H1 (cell line): ENCODE measurements at regions not wholly inside any gene's neighbourhood (a gene's known extent, or its start where the extent isn't known, plus 50 kb on each side); places are given as distances from the start of the nearest gene placed in this dataset.

ENCODE experiments used
- CTCF ChIA-PET: fragments of 300-600 bp; sonication (Branson Sonifier 250); formaldehyde crosslinking; loops from one replicate; lab custom pipeline; 2021; ENCODE audit not compliant: partially characterized antibody; lab: Charles Lee
- POLR2A ChIA-PET: fragments of 300-600 bp; sonication (Branson Sonifier 250); formaldehyde crosslinking; loops from one replicate; lab custom pipeline; 2021; ENCODE audit warnings: inconsistent platforms; ENCODE audit not compliant: partially characterized antibody; lab: Charles Lee
- DNase-seq, 2 experiments: peaks; one replicate each; pipeline versions ENCODE4 v3.0.0 to v3.0.0-alpha.2; 2010 to 2022; ENCODE audit warnings: low spot score in 2 of 2, low read depth in 1 of 2, mixed read lengths in 1 of 2
- FAIRE-seq: peaks from 2 replicates; lab custom pipeline; 2011; peaks lifted over from hg19 to GRCh38; lab: Jason Lieb, UNC
- H2AFZ ChIP-seq: 2 replicates; pipeline ENCODE4 v1.8.1; 2012; ENCODE audit warnings: low read length, inconsistent platforms
- H2AK5ac ChIP-seq: 2 replicates; pipeline ENCODE4 v1.6.1; 2013; ENCODE audit warnings: low read depth, low read length
- H2BK120ac ChIP-seq: replicated peaks from 2 replicates; pipeline ENCODE3; 2013; ENCODE audit warnings: low read depth, low read length, inconsistent platforms
- H2BK12ac ChIP-seq: 2 replicates; pipeline ENCODE4 v1.6.1; 2013; ENCODE audit warnings: low read depth, low read length
- H2BK15ac ChIP-seq: 2 replicates; pipeline ENCODE4 v1.6.1; 2013; ENCODE audit warnings: low read length
- H2BK20ac ChIP-seq: 2 replicates; pipeline ENCODE4 v1.6.1; 2013; ENCODE audit warnings: low read length
- H2BK5ac ChIP-seq: 2 replicates; pipeline ENCODE4 v1.6.1; 2013; ENCODE audit warnings: low read depth, low read length
- H3K14ac ChIP-seq: 2 replicates; pipeline ENCODE4 v1.6.1; 2013; ENCODE audit warnings: inconsistent platforms; ENCODE audit not compliant: insufficient read length
- H3K18ac ChIP-seq: 2 replicates; pipeline ENCODE4 v1.6.1; 2013; ENCODE audit warnings: low read length; ENCODE audit errors: extremely low read depth
- H3K23ac ChIP-seq: 2 replicates; pipeline ENCODE4 v1.6.1; 2013; ENCODE audit warnings: inconsistent platforms; ENCODE audit not compliant: insufficient read length
- H3K23me2 ChIP-seq: 2 replicates; pipeline ENCODE4 v1.6.1; 2013; ENCODE audit warnings: low read depth, low read length
- H3K27ac ChIP-seq: 2 replicates; pipeline ENCODE4 v1.6.1; 2011; ENCODE audit warnings: low read depth, low read length, inconsistent platforms
- H3K27me3 ChIP-seq, 4 experiments: replicated peaks in 1 of 4; 1 replicate in 1 of 4; 2 replicates in 3 of 4; pipeline versions ENCODE4 v1.6.1 to v1.8.1; 2011 to 2013; ENCODE audit warnings: low read length in 3 of 4, mild to moderate bottlenecking in 3 of 4, inconsistent platforms in 2 of 4, mixed read lengths in 2 of 4, moderate library complexity in 1 of 4; ENCODE audit not compliant: control insufficient read depth in 3 of 4, insufficient read depth in 3 of 4; ENCODE audit errors: extremely low read depth in 1 of 4
- H3K36me3 ChIP-seq, 4 experiments: 2 replicates each; pipeline versions ENCODE4 v1.6.1 to v1.8.1; 2011 to 2013; ENCODE audit warnings: mild to moderate bottlenecking in 4 of 4, low read length in 3 of 4, moderate library complexity in 2 of 4, control low read depth in 1 of 4, inconsistent platforms in 1 of 4; ENCODE audit not compliant: insufficient read depth in 4 of 4, control insufficient read depth in 2 of 4
- H3K4ac ChIP-seq: replicated peaks from 2 replicates; pipeline ENCODE3; 2013; ENCODE audit warnings: low read length, low read depth, mixed read lengths, inconsistent platforms; ENCODE audit not compliant: insufficient read length
- H3K4me1 ChIP-seq, 4 experiments: replicated peaks in 1 of 4; 1 replicate in 1 of 4; 2 replicates in 3 of 4; pipeline versions ENCODE4 v1.6.1 to v1.8.1; 2011 to 2013; ENCODE audit warnings: low read length in 3 of 4, inconsistent platforms in 2 of 4, mixed read lengths in 1 of 4; ENCODE audit not compliant: insufficient read depth in 4 of 4, control insufficient read depth in 3 of 4
- H3K4me2 ChIP-seq, 2 experiments: 2 replicates each; pipeline versions ENCODE4 v1.6.1 to v1.8.1; 2011 to 2013; ENCODE audit warnings: low read depth in 2 of 2, low read length in 2 of 2, control low read depth in 1 of 2, inconsistent platforms in 1 of 2, mild to moderate bottlenecking in 1 of 2; ENCODE audit not compliant: insufficient read depth in 1 of 2
- H3K4me3 ChIP-seq, 4 experiments: fragments of 200-600, 300-600 bp in 1 of 4; sonication (generic), shearing (Covaris generic), sonication (Bioruptor Twin) in 1 of 4; 2 replicates each; pipeline versions ENCODE4 v1.5.1 to v1.8.1; 2011 to 2016; ENCODE audit warnings: low read length in 4 of 4, low read depth in 3 of 4, control low read depth in 2 of 4, inconsistent platforms in 2 of 4, mild to moderate bottlenecking in 2 of 4, mixed read lengths in 1 of 4, moderate library complexity in 1 of 4; ENCODE audit not compliant: insufficient read depth in 2 of 4; ENCODE audit errors: extremely low read depth in 1 of 4
- H3K56ac ChIP-seq: replicated peaks from 2 replicates; pipeline ENCODE3; 2013; ENCODE audit warnings: low read depth, mild to moderate bottlenecking, mixed read lengths, low read length, inconsistent platforms; ENCODE audit not compliant: insufficient read length
- H3K79me1 ChIP-seq: 2 replicates; pipeline ENCODE4 v1.6.1; 2013; ENCODE audit warnings: low read depth, low read length, control low read depth
- H3K79me2 ChIP-seq, 2 experiments: 2 replicates each; pipeline versions ENCODE4 v1.6.1 to v1.8.1; 2012 to 2013; ENCODE audit warnings: low read length in 2 of 2, mild to moderate bottlenecking in 2 of 2, inconsistent platforms in 1 of 2; ENCODE audit not compliant: insufficient read depth in 2 of 2, control insufficient read depth in 1 of 2
- H3K9ac ChIP-seq, 4 experiments: replicated peaks in 1 of 4; 1 replicate in 1 of 4; 2 replicates in 3 of 4; pipeline versions ENCODE4 v1.6.1 to v1.8.1; 2011 to 2013; ENCODE audit warnings: low read depth in 3 of 4, low read length in 3 of 4, control low read depth in 2 of 4, mild to moderate bottlenecking in 2 of 4, moderate library complexity in 2 of 4, inconsistent platforms in 1 of 4; ENCODE audit errors: extremely low read depth in 1 of 4
- H3K9me3 ChIP-seq, 2 experiments: 2 replicates each; pipeline versions ENCODE4 v1.6.1 to v1.8.1; 2012 to 2013; ENCODE audit warnings: mild to moderate bottlenecking in 2 of 2, moderate library complexity in 2 of 2, control low read depth in 1 of 2, inconsistent platforms in 1 of 2, low read depth in 1 of 2, low read length in 1 of 2, mixed read lengths in 1 of 2; ENCODE audit not compliant: insufficient read depth in 2 of 2
- H4K20me1 ChIP-seq, 2 experiments: replicated peaks in 1 of 2; 2 replicates each; pipeline versions ENCODE3 to v1.8.1; 2011 to 2013; ENCODE audit warnings: inconsistent platforms in 2 of 2, low read length in 2 of 2, mild to moderate bottlenecking in 1 of 2; ENCODE audit not compliant: insufficient read depth in 2 of 2, control insufficient read depth in 1 of 2
- H4K5ac ChIP-seq: 2 replicates; pipeline ENCODE4 v1.6.1; 2013; ENCODE audit warnings: low read length, low read depth, mixed read lengths, inconsistent platforms; ENCODE audit not compliant: insufficient read length
- H4K8ac ChIP-seq: 2 replicates; pipeline ENCODE4 v1.8.0; 2013; ENCODE audit warnings: mild to moderate bottlenecking, moderate library complexity, low read length, inconsistent platforms; ENCODE audit not compliant: insufficient read depth; ENCODE audit errors: extremely low read depth
- H4K91ac ChIP-seq: replicated peaks from 2 replicates; pipeline ENCODE3; 2013; ENCODE audit warnings: low read length, mixed read lengths, inconsistent platforms; ENCODE audit not compliant: insufficient read length
- ATF3 ChIP-seq: IDR thresholded peaks from 2 replicates; pipeline ENCODE4 v1.6.1; 2011; ENCODE audit warnings: low read depth, mild to moderate bottlenecking, low read length; ENCODE audit not compliant: insufficient read depth
- CHD2 ChIP-seq: IDR thresholded peaks from 2 replicates; pipeline ENCODE4 v1.6.1; 2012; ENCODE audit warnings: low read length, improper control_type of control experiment
- GTF2F1 ChIP-seq: IDR thresholded peaks from 2 replicates; pipeline ENCODE4 v1.6.1; 2012; ENCODE audit warnings: low read depth, low read length, improper control_type of control experiment, borderline replicate concordance
- JUND ChIP-seq: IDR thresholded peaks from 2 replicates; pipeline ENCODE4 v1.6.1; 2011; ENCODE audit warnings: mild to moderate bottlenecking, improper control_type of control experiment, low read length
- KDM1A ChIP-seq: fragments of 200-600, 300-600 bp; sonication (generic); IDR thresholded peaks from 2 replicates; pipeline ENCODE4 v1.7.1; 2016; ENCODE audit warnings: mild to moderate bottlenecking, low read length, borderline replicate concordance
- RBBP5 ChIP-seq: IDR thresholded peaks from 2 replicates; pipeline ENCODE4 v1.7.1; 2012; ENCODE audit warnings: low read depth, mild to moderate bottlenecking, inconsistent platforms, low read length, moderate library complexity, borderline replicate concordance
- SIRT6 ChIP-seq: IDR thresholded peaks from one replicate; pipeline ENCODE4 v1.7.1; 2012; ENCODE audit warnings: low read length, inconsistent platforms
- WGBS, 2 experiments: shearing (Covaris generic) in 1 of 2; methylation state at CpG; one replicate each; pipeline versions ENCODE4 v1.1.6 to v1.1.7; 2013 to 2015; ENCODE audit warnings: low lambda C conversion rate in 2 of 2, mixed read lengths in 2 of 2, inconsistent platforms in 1 of 2, low coverage in 1 of 2, missing lambda C conversion rate in 1 of 2; ENCODE audit not compliant: insufficient replicate concordance in 2 of 2, insufficient coverage in 1 of 2, insufficient read length in 1 of 2; ENCODE audit errors: extremely low coverage in 1 of 2, missing lambda C conversion rate in 1 of 2; 5-methylcytosine and 5-hydroxymethylcytosine counted together

DNA sequence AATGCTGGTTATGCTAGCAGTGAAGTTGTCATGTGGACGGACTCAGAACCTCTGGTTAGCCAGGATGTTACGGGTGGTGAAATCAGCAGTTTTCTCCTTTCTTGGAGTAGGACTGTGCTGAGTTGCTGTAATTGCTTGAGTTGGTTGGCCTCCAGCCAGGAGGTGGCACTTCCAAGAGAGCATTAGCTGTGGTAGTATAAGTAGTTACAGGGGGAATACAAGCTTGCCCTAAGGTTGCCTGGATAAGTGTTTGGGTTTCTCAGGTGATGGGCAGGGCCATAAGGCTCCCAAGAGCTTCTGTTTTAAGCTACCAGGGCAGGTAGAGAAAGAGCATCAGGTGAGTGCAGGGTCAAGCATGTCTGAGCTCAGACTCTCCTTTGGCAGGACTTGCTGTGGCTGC lies 103.0 kb downstream of the ZNF518B start:
- 82% methylated on average over 2 of the region's 2 CpGs; no CpG with 5 or more reads in 1 of the 2 experiments for WGBS, 2 experiments
- no peaks in the 10 kb centered on the region for H3K4me1 ChIP-seq
- POLR2A ChIA-PET, result no interaction called here
- H3K4me2 ChIP-seq, result no peak overlapping the region
- TF ChIP-seq RBBP5 (no peak), ATF3 (no peak), CHD2 (no peak), GTF2F1 (no peak), JUND (no peak), SIRT6 (no peak), KDM1A (no peak)
- no peaks in the 10 kb centered on the region for H3K9me3 ChIP-seq
- no peaks in the 10 kb centered on the region for H3K79me2 ChIP-seq
- DNase-seq (no peak), FAIRE-seq (no peak)
- no peak overlapping the region for H2AFZ ChIP-seq
- no peak overlapping the region for H2BK12ac ChIP-seq
- H3K23me2 ChIP-seq, result no peaks in the 10 kb centered on the region
- no peaks in the 10 kb centered on the region for H3K79me1 ChIP-seq
- H3K4me3 ChIP-seq, result no peak overlapping the region
- no peak overlapping the region for H2BK20ac ChIP-seq
- no peak overlapping the region for H4K91ac ChIP-seq
- H2BK5ac ChIP-seq, result no peak overlapping the region
- no peak overlapping the region for H3K18ac ChIP-seq
- no peak overlapping the region for H3K27ac ChIP-seq
- no peak overlapping the region for H3K4ac ChIP-seq
- H3K9ac ChIP-seq, result no peak overlapping the region
- H4K8ac ChIP-seq, result no peak overlapping the region
- H3K36me3 ChIP-seq, result no peaks in the 10 kb centered on the region
- H3K14ac ChIP-seq, result no peak overlapping the region
- no peaks in the 10 kb centered on the region for H3K27me3 ChIP-seq
- CTCF ChIA-PET, result interaction anchor here (0.8 to 1.3 kb wide), 2 partner anchors 35 to 49 kb away, joined by 3 read pairs; no protein-coding TSS in a partner anchor
- H2AK5ac ChIP-seq, result no peak overlapping the region
- H4K20me1 ChIP-seq, result no peaks in the 10 kb centered on the region
- H2BK120ac ChIP-seq, result no peak overlapping the region
- H3K23ac ChIP-seq, result no peak overlapping the region
- no peak overlapping the region for H3K56ac ChIP-seq
- no peak overlapping the region for H2BK15ac ChIP-seq
- no peak overlapping the region for H4K5ac ChIP-seq
